Esophagus mucosa (tissue), 1 donor: ENCODE measurements at regions not wholly inside any gene's neighbourhood (a gene's known extent, or its start where the extent isn't known, plus 50 kb on each side); places are given as distances from the start of the nearest gene placed in this dataset.
"Not testable (repeated sequence)": the region's sequence is repeated elsewhere in the genome, so short reads cannot be mapped to it uniquely, and the experiment has no call there.

Experiments
- ATAC-seq: fragments of 200-7000 bp; cut with Tn5 transposase; one replicate; pipeline ENCODE4 v1.9.1; 2020
- donor health status: DM: yes; HTN: yes; CAD: no.

DNA sequence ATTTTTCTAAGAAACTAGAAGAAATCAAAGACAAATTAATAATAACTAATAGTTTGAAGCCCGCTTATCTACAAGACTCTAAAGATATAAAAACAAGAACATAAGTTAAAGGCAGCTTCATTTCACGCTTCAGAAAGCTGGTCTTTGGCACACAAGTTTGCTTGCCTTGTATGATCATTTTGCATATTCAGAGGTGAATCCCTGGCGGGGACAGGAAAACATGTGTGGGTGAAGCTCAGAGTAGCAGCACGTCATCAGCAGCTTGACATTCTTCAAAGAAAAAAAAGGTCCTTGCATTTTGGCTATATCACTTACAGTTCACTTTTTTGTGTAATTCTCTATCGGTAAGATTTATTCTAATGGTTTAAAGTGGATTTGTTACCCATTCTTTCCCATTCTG is 1911.8 kb downstream of the MRPL39 start:
- ATAC-seq, result no peak

DNA sequence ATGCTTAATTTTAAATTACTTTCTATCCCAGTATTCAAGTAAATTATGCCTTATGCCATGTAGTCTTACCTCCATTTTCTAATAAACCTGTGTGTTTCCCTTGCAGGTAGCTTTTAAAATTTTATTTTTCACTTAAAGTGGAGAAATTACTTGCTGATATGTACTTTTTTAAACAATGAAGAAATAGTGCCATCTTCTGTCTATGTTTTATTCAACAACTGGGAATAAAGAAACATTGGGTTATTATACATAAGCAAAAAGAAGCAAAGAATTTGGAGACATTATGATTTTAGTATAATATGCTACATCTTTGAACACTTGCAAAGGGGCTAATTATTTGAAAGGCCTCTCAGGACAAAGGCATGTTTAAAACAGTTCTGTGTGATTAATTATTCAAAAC is 1912.9 kb downstream of the MRPL39 start:
- ATAC-seq, result no peak

DNA sequence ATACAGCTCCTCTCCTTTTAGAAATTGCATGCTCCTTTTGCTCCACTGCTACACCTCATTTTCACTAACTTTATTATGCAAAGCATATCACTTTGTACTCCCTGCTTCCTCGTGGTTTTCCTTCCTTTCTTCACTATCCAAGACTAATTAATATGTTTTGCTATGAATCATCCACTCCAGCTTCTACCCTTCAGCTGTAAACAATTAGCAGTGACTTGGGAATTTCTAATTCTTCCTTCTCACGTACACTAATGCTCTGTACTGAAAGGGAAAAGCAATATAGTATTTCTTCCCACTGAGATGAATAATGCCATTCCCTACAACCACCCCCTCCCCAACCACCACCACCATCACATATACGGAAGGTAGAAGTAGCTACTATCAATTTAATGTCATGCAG is 1917.0 kb downstream of the MRPL39 start:
- no peak for ATAC-seq

DNA sequence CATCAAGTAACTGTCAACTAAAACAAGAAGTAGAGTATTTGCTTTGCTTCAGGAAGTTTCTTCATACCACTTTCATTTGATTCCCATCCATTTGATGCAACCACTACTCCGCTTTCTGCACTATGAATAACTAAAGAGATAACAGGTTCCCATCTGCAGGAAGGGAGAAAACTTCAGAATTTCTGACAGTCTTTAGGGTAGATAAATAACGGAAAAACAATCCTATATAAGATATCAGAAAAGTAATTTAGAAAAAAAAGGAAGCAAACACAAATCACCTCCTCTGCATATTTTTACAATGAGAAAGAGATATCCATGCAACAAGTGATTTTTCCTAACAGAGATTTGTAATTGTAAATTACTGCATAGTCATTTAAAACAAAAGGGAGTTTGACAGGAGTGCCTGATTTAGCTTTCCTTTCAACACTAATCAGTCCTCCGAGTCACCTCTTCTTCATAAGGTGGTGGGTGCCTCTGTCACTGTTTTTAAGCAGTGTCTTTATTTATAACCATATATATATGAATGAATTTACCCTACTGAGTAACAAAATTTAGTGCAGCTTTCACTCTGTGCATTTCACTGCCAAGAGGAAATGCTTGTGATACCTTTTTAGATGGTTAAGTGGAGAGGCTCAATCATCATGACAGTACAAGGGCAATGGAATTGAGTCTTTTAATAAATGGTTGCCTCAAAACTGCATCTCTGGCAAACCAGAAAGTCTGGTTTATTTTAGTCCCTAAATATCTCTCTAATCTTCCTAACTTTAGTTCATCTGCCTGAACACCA is 1920.4 kb downstream of the MRPL39 start:
- ATAC-seq, result no peak

DNA sequence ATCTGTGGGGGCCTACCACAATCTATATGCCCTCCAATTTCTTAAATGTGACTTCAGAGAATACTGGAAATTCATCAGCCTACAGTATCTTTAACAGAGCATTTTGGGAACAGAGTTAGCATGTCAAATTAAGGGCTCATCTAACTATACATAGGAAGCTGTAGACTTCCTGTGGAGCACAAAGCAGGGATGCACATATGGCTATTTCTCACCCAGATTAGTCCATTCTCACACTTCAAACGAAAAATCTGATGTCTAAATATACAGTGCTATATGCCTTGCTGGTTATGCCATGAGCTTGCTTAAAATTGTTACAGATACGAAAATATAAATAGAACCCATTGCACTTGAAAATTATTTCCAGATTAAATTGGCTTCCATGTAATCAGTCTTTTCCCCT is 1922.8 kb downstream of the MRPL39 start:
- no peak for ATAC-seq

DNA sequence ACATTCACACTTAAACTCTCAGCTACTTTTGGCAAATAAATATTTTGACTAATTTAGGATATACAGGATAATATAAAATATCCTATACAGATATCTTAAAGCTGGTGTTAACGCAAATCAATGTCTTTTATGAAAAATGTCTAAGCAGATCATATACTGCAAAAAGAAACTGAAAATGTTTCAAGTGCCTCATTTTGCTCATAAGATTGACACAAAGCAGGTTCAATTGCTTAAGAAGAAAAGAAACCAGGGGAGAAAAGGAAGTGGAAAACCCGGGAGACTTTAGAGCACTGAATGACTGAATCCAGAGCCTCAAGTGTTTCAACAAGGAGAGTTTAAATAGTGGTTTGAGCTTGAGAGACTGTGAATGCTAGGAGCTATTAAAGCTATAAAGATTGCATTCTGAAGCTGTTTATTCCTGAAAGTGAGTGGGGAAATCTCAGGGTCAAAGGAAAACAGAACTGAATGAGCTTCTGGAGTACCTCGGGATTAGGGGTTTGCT is 1943.0 kb downstream of the MRPL39 start:
- ATAC-seq, result no peak

DNA sequence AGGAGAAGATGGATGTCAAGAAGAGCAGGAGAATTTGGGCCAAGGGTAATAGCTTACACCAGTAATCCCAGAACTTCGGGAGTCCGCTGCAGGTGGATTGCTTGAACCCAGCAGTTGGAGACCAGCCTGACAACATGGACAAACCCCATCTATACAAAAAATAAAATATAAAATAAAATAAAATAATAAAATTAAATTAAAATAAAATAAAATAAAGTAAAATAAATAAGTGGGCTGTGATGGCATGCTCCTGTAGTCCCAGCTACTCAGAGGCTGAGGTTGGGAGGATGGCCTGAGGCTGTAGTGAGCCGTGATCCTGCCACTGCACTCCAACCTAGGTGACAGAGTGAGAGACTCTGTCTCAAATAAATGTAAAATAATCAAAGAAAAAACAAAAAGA is 1946.7 kb downstream of the MRPL39 start:
- no peak for ATAC-seq

DNA sequence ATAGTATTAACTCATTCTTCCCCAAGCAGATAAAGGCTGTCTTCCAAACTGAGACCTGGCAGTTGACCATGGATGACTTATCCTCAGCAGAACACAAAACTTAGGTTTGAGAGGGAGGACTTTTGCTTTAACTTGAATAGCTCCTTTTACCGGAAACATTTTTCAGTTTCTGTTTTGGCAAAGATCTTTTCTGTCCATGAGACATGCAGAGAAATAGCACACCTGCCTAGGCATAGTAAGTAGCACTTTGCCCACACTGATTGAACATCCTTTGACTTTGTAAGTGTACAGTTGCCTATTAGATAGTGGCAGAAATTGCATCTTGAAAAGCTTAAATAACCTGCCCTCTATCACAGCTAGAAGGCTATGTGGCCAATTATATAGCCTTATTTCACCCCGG is 1962.5 kb downstream of the MRPL39 start:
- no peak for ATAC-seq

DNA sequence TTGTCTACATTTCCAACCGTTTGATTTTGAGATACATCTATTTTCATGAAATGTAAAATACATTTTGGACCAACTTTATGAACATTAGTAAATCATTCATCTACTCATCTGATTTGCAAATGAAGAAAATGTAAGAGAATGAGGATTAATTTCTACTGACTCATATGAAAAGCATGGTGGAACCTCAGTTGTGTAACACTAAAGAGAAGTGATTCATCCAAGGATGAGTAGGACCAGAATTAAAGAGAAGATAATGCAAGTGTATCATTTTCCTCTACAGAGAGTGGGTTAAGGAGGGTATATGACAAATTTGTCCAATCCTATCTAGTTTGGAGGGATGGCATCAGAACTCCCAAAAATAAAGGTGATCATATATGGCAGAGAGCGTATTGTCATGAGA is 1967.6 kb downstream of the MRPL39 start:
- no peak for ATAC-seq

DNA sequence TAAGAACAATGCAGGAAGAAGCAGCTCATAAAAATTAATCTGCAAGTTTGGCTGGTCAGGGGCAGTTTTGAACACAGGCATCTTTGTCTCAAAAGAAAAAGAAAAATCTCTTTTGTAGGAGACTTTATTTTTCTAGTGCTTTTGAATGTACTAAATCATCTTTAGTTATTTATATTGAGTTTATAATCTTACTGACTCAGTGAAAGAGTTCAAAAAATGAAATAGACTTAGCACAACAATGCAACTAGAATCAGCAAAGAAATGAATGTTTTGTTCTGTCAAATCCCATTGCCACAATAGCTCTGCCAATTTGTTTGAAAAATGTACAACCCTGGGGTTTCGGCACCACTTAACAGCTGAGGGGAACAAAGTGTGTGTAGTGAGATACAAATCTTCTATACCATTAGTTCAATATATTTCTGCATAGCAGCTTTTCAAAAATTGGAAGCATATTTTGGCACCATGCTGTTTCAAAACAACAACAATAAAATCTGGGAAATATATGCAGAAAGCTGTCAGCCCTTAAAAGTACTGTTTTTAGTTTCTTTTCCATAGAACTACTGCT is 1969.1 kb downstream of the MRPL39 start:
- ATAC-seq, result no peak

DNA sequence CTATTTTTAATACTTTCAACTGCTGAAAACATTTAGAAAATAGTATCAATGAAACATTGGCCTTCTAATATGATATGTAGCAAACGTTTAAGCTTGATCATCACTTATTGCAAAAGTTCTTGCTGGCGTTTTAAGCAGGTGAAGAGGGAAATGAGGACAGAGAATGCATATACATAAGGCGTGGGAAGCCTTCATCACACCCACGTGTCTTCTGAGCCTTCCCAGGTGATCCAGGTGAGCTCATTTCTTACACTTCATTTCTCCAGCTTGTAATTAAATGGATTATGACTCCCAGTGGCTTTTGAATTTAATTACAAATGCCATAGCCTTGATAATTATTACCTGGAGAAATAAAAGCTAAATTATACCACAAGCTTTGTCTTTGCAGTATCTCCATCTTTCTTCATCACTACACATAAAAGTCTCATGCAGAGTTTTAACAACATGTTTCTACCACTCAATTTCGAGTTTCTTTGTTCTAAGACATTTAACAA is 1973.8 kb downstream of the MRPL39 start:
- no peak for ATAC-seq

DNA sequence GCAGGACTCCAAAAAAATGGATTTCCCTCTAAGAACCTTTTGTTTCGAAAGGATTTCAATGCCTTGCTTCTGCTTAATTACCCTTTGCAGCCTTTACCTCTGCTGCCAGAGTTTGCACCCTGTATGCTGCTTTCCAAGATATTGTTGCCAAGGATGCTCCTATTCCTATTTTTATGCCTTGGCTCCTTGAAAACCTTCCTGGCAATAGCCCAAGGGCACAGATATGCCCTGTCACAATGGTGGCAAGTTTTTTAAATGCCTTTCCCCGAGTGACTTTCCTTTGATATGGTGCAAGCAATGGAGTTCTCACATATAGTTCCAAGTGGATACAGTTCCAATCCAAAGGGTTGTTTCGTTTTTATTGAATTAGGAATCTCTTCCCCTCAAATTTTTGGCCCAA is 1983.0 kb downstream of the MRPL39 start:
- ATAC-seq, result no peak

DNA sequence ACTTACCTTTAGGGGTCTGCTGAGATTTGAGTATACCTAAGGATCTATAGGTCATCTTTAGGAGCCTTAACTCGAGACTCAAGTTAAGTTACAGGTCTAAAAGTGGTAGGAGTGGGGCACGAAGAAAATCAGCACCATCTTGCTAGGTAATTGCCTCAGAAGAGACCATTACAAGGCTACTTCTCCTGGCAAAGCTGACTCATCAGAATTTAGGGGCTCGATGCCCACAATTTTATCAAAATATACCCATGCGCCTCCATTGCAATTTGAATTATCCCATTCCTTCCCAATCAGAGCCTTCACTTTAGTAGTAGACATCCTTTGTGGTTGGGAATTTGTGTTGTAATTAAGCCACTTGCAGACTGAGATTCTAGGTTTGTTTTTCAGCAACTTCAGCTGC is 1994.3 kb downstream of the MRPL39 start:
- no peak for ATAC-seq

DNA sequence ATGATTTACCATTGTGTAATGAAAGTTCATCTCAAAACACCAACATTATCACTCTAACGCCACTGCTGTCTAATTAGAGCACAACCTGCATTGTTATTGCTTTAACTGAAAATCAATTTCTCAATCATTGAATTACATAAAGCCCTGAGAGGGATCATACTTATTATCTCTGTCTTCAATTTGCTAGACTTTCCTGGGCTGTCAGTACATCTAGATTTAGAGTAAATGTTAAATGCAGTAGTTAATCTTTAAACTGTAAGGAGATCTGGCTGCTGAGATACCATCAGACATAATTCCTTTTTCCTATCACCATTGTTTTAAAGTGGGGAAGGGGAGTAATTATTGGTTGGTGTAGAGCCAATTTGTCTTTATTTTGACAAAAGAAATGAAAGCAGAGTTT is 1995.1 kb downstream of the MRPL39 start:
- ATAC-seq, result no peak

DNA sequence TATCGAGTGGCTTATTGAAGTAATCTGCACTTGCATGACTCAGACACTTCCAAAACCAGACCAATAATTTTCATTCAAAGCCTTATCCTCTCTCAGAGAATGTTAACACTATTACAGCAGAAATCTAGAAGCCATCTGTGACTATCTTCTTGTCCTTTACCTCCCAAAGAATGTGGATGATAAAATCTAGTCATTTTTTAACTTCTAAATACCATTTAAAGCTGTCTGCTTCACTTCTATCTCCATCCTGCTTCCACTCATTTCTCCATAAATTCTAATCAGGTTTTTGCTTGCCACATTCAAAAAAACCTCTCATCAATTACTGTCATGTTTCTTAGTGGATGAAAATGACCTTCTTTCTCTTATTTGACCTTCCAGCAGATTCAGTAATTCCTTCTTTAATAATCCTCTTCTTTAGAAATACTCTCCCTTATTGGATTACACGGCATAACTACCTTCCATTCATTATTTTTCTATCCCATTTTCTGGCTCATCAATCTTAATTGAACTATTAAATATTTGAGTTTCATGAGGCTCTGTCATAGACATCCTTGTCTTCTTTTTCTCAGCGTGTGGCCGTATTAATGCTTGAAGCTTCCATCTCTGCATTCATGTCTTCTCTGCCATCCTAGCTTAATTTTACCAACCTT is 1999.4 kb downstream of the MRPL39 start:
- no peak for ATAC-seq

DNA sequence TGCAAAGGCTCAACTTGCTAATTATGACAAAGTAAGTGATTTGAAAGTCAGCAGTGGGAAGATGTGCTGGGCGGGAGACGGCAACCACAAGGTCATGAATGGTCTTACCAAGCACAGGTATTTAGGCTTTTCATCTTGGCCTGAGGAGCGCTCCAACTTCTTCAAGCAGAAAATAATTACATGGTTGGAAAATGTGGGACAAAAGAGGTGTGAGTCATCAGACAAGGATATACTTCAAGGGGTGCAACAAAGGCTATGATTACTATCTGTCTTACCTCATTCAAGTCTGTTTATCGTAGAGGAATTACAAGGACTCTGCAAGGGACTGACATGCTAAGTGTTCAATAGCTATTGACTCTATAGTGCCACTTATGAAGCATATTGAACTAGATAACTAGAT is 2005.7 kb downstream of the MRPL39 start:
- ATAC-seq, result no peak

DNA sequence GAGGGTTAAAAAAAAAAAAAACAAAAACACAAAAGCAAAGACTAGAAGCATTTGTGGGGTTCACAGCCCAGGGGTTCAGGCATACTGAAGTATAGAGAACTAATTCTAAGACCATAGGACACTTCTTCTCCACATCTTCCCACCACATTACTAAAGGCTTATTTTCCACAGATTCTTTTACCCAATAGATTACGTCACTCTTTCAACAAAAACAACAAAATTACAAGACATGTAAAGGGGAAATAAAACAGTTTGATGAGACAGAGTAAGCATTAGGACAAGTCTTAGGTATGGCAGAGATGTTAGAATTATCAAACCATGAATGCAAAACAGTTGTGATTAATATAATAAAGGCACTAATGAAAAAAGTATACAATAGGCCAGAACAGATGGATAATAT is 2013.7 kb downstream of the MRPL39 start:
- ATAC-seq, result no peak

DNA sequence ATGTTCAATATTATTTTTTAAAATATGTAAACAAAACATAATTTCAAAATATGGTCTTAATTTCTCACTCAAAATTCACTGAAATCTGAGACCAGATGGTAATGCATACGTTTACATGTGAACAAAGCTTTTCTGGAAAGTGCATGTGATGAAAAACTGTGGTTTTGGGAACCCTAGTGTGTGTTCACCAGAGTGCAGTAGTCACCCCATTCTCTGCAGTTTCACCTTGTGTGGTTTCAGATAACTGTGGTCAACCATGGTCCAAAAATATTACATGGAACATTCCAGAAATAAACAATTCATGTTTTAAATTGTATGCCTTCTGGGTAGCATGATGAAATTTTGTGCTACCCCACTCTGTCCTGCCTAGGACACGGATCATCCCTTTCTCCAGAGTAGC is 2021.9 kb downstream of the MRPL39 start:
- ATAC-seq, result no peak

DNA sequence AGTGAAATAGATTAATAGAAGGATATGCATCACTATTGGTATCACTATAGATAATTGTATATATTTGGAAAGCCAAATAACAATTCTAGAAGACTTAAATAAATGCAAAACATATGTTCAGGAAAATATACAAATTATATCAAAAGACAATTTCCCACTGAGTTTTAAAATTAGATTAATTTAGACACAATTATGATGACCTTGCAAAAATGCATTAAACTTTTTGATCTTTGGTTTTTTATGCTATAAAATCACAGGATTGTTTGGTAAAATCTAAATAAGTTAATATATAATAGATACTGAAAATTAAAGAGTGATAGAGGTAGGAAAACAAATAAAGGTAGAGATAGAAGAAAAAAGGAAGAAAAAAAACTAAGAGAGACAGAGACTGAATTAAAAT is 2027.7 kb downstream of the MRPL39 start:
- ATAC-seq, result no peak

DNA sequence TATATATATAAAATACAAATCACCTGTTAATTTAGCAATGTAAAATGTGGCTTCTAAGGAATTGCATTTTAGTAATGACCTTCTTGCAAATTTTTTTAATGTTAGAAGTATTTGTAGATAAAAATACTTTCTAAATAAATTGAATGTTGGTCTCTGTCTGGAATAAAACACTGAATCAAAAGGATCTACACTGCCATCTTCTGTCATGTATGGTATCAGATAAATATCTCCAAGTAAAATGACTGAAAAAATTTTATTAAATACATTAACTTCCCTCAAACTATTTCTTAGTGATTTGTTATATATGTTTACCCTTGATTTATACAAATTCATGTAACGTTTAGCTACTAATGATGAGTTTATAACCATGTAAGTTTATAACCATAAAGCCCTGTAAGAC is 2029.3 kb downstream of the MRPL39 start:
- ATAC-seq, result no peak

DNA sequence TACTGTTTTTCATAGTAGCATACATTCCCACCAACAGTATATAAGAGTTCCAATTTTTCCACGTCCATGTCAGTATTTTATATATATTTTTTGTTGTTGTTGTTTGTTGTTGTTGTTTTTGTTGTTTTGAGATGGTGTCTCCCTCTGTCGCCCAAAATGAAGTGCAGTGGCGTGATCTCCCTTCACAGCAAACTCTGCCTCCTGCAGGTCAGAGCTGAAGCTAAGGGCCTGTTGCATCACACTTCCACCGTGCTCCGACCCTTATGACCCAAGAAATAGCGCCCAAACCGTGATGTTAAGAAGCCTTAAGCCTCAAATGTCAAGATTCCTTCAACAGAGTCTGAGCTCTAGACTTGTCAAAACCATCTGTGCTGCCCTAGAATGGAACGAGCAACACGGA is 2032.3 kb downstream of the MRPL39 start:
- no peak for ATAC-seq

DNA sequence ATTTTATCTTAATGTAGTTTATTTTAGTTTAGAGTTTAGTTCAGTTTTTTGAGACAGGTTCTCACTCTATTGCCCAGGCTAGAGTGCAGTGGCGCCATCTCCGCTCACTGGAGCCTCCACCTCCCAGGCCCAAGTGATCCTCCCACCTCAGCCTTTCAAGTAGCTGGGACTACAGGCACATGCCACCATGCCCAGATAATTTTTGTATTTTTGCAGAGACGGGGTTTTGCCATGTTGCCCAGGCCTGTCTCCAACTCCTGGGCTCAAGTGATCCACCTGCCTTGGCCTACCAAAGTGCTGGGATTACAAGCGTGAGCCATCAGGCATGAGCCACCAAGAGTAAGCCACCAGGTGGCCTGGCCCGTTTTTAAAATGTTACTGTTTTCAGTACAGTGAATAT is 2058.4 kb downstream of the MRPL39 start:
- not testable (repeated sequence) for ATAC-seq

DNA sequence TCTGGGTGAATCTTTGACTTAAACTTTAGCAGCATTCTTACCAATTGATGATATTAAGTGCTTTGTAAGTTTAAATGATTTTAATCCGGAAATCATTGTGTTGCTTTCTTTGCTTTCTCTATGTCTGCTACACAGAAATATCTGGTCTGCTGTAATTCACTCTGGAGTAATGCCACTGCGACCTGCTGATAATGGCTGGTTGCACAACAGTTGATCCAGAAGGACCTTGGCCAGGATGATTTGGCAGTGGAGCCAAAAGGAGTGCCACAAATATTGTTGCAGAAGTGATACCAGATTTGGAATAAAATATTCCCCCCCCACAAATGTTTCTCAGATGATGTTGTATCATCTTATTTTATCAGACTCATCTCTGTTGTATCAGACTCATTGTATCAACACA is 2063.9 kb downstream of the MRPL39 start:
- no peak for ATAC-seq

DNA sequence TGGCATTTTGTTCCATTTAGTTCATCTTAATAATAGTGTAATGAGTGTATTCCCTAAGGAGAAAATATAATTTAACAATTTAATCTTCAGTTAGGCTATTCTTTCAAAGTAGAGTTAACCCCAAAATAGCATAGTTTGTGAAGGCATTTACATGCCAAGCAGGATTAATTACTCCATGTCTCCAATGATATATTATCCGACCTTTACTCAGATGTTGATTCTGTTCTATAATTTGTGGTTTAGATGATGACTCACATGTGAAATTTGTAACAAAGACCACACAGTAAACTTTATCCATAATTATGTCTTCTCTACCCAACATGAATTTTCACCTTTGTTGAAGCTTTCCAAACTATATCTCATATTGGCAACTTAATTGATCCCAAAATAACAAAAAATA is 2065.2 kb downstream of the MRPL39 start:
- ATAC-seq, result no peak
